ENCODE measurements at regions not wholly inside any gene's neighbourhood (a gene's known extent, or its start where the extent isn't known, plus 50 kb on each side); places are given as distances from the start of the nearest gene placed in this dataset.

GRCh38 chr4:159049780-159050375 lies 53.0 kb upstream of the RAPGEF2 start:
- TF ChIP-seq POLR2A (IDR thresholded peaks at IDR 0.05; ENCODE audit: low read length) (no peak), GATA1 (IDR thresholded peaks at IDR 0.05; ENCODE audit: low read depth, low read length) (no peak)
